K562 (cell line): ENCODE measurements at regions not wholly inside any gene's neighbourhood (a gene's known extent, or its start where the extent isn't known, plus 50 kb on each side); places are given as distances from the start of the nearest gene placed in this dataset.

Experiments used
- ATAC-seq: fragments of 200-7000 bp; cut with Tn5 transposase; 3 replicates; pipeline ENCODE4 v1.9.1; 2020; ENCODE audit warnings: moderate library complexity
- BruUV-seq: library from RNA; stranded (reverse); fragments of 400-500 nt; replicated peaks from 2 replicates; lab custom pipeline; 2021; lab: Mats Ljungman, UMichigan
- CTCF ChIA-PET: fragments of 300-600 bp; formaldehyde crosslinking; extraction: SDS; loops from one replicate; lab custom pipeline; 2021; ENCODE audit warnings: low intra/inter-chr PET ratio; lab: Yijun Ruan, JAX
- POLR2A ChIA-PET: fragments of 300-600, 350-650 bp; sonication (Branson Sonifier 250); formaldehyde crosslinking; extraction: SDS; loops from one replicate; lab custom pipeline; 2021; ENCODE audit warnings: antibody characterized with exemption, inconsistent platforms; lab: Yijun Ruan, JAX
- DNase-seq, 4 experiments: peaks; one replicate each; pipeline versions ENCODE4 v3.0.0 to v3.0.0-alpha.2; 2011 to 2018; ENCODE audit warnings: low spot score in 3 of 4, mixed read lengths in 3 of 4; ENCODE audit errors: extremely low read depth in 1 of 4
- FAIRE-seq: peaks from 2 replicates; lab custom pipeline; 2011; peaks lifted over from hg19 to GRCh38; lab: Jason Lieb, UNC
- H2AFZ ChIP-seq: 2 replicates; pipeline ENCODE4 v1.6.0; 2011; ENCODE audit warnings: low read depth, low read length, control low read depth, inconsistent platforms
- H3K27ac ChIP-seq: fragments of 200-600 bp; 3 replicates; pipeline ENCODE4 v1.8.0; 2011; ENCODE audit warnings: low read depth, mild to moderate bottlenecking, control low read depth, inconsistent platforms, low read length, moderate library complexity, mixed read lengths; ENCODE audit errors: extremely low read depth
- H3K27me3 ChIP-seq, 2 experiments: fragments of 300-600 bp in 1 of 2; 2 replicates in 1 of 2; 3 replicates in 1 of 2; pipeline versions ENCODE4 v1.6.0 to v1.8.0; 2011; ENCODE audit warnings: inconsistent platforms in 2 of 2, low read length in 2 of 2, mild to moderate bottlenecking in 1 of 2, mixed read lengths in 1 of 2, moderate library complexity in 1 of 2; ENCODE audit not compliant: control insufficient read depth in 2 of 2, insufficient read depth in 2 of 2
- H3K36me3 ChIP-seq: fragments of 300-600 bp; 3 replicates; pipeline ENCODE4 v1.8.0; 2011; ENCODE audit warnings: mild to moderate bottlenecking, low read length, inconsistent platforms; ENCODE audit not compliant: control insufficient read depth, insufficient read depth
- H3K4me1 ChIP-seq, 2 experiments: fragments of 200-600 bp in 1 of 2; replicated peaks in 1 of 2; 2 replicates in 1 of 2; 3 replicates in 1 of 2; pipeline versions ENCODE4 v1.5.1 to v1.8.0; 2011; ENCODE audit warnings: inconsistent platforms in 2 of 2, low read length in 2 of 2, mild to moderate bottlenecking in 1 of 2, mixed read lengths in 1 of 2, moderate library complexity in 1 of 2; ENCODE audit not compliant: control insufficient read depth in 2 of 2, insufficient read depth in 2 of 2
- H3K4me2 ChIP-seq: 2 replicates; pipeline ENCODE4 v1.6.1; 2011; ENCODE audit warnings: low read length, control low read depth, inconsistent platforms, mixed read lengths; ENCODE audit not compliant: insufficient read depth
- H3K4me3 ChIP-seq: fragments of 200-600 bp; sonication (generic), shearing (Covaris generic); 2 replicates; pipeline ENCODE4 v1.5.1; 2016; ENCODE audit warnings: control low read depth, inconsistent platforms
- H3K79me2 ChIP-seq: fragments of 200-600 bp; 3 replicates; pipeline ENCODE4 v1.8.0; 2011; ENCODE audit warnings: low read length, inconsistent platforms; ENCODE audit not compliant: control insufficient read depth, insufficient read depth
- H3K9ac ChIP-seq, 2 experiments: 2 replicates each; pipeline versions ENCODE4 v1.6.0 to v1.6.1; 2011; ENCODE audit warnings: low read depth in 2 of 2, low read length in 2 of 2, control low read depth in 1 of 2, inconsistent platforms in 1 of 2, mild to moderate bottlenecking in 1 of 2, mixed read lengths in 1 of 2; ENCODE audit not compliant: insufficient read depth in 1 of 2
- H3K9me1 ChIP-seq: one replicate; pipeline ENCODE4 v1.6.0; 2011; ENCODE audit warnings: inconsistent platforms, mild to moderate bottlenecking, low read length, moderate library complexity; ENCODE audit not compliant: control insufficient read depth, insufficient read depth
- H3K9me3 ChIP-seq: replicated peaks from 2 replicates; pipeline ENCODE4 v1.5.1; 2011; ENCODE audit warnings: low read depth, low read length, inconsistent platforms; ENCODE audit not compliant: control insufficient read depth, insufficient read depth
- H4K20me1 ChIP-seq: replicated peaks from 2 replicates; pipeline ENCODE4 v1.6.1; 2011; ENCODE audit warnings: low read length, inconsistent platforms, mixed read lengths; ENCODE audit not compliant: control insufficient read depth, insufficient read depth
- CTCFL ChIP-seq: IDR thresholded peaks from 2 replicates; pipeline ENCODE4 v1.6.1; 2011; ENCODE audit warnings: borderline replicate concordance, low read depth, mild to moderate bottlenecking, moderate library complexity, low read length; ENCODE audit not compliant: insufficient read depth, poor library complexity, severe bottlenecking
- MAFG ChIP-seq: fragments of 450-650 bp; conservative IDR thresholded peaks from 2 replicates; pipeline ENCODE4 v1.6.1; 2016; ENCODE audit warnings: missing genetic modification characterization, missing compliant biosample characterization
- NCOR1 ChIP-seq: fragments of 450-650 bp; IDR thresholded peaks from 2 replicates; pipeline ENCODE4 v1.6.1; 2016; ENCODE audit warnings: mild to moderate bottlenecking, moderate library complexity
- TAF7 ChIP-seq: fragments of 450-650 bp; IDR thresholded peaks from 2 replicates; pipeline ENCODE4 v1.6.1; 2016; ENCODE audit warnings: missing genetic modification characterization, missing compliant biosample characterization
- TCF15 ChIP-seq: fragments of 250-450 bp; sonication (Bioruptor Pico); IDR thresholded peaks from 2 replicates; pipeline ENCODE4 v1.8.0; 2022; ENCODE audit warnings: moderate library complexity, mild to moderate bottlenecking, inconsistent platforms
- ZBTB43 ChIP-seq: sonication (generic); formaldehyde crosslinking; IDR thresholded peaks from 2 replicates; pipeline ENCODE4 v1.8.0; 2023; ENCODE audit warnings: mild to moderate bottlenecking, missing genetic modification reagents
- ZC3H8 ChIP-seq: fragments of 450-650 bp; IDR thresholded peaks from 2 replicates; pipeline ENCODE4 v1.6.1; 2017
- ZNF124 ChIP-seq: sonication (generic); formaldehyde crosslinking; IDR thresholded peaks from 2 replicates; pipeline ENCODE4 v1.8.1; 2022; ENCODE audit warnings: missing genetic modification reagents
- ZNF239 ChIP-seq: fragments of 250-450 bp; sonication (Bioruptor Pico); IDR thresholded peaks from 2 replicates; pipeline ENCODE4 v1.4.0; 2020; ENCODE audit warnings: mild to moderate bottlenecking
- ZNF253 ChIP-seq: fragments of 250-450 bp; sonication (Bioruptor Pico); conservative IDR thresholded peaks from 2 replicates; pipeline ENCODE4 v1.6.1; 2021; ENCODE audit warnings: mild to moderate bottlenecking
- ZNF408 ChIP-seq: fragments of 250-450 bp; sonication (Bioruptor Pico); IDR thresholded peaks from 2 replicates; pipeline ENCODE4 v1.4.0; 2020; ENCODE audit warnings: low read depth, mild to moderate bottlenecking, moderate library complexity
- WGBS: fragments of 100-300 bp; shearing (Covaris generic); methylation state at CpG from one replicate; pipeline ENCODE4 v1.1.6; 2016; ENCODE audit warnings: low coverage, mixed read lengths; ENCODE audit not compliant: insufficient coverage; ENCODE audit errors: missing lambda C conversion rate; 5-methylcytosine and 5-hydroxymethylcytosine counted together
- in situ Hi-C: fragments of 300-500 bp; cut with MboI; formaldehyde crosslinking; loops from 4 replicates; pipeline ENCODE4 v1.15.0; 2018; ENCODE audit warnings: inconsistent platforms, mixed read lengths
- intact Hi-C: fragments of 100-400 bp; cut with micrococcal nuclease; formaldehyde crosslinking; loops from 2 replicates; pipeline ENCODE4 v1.14.2; 2022

GRCh38 chr12:90514325-90514724 lies 440.7 kb downstream of the CCER1 start:
- FAIRE-seq = no peak
- Histone ChIP-seq H3K4me2 (no peak overlapping the region), H3K27me3 (no peaks in the 10 kb centered on the region), H4K20me1 (no peaks in the 10 kb centered on the region), H3K4me3 (no peak overlapping the region), H3K9me3 (no peaks in the 10 kb centered on the region), H3K36me3 (no peaks in the 10 kb centered on the region), H2AFZ (no peak overlapping the region), H3K9me1 (no peaks in the 10 kb centered on the region), H3K9ac (no peak overlapping the region), H3K4me1 (no peaks in the 10 kb centered on the region), H3K79me2 (no peaks in the 10 kb centered on the region), H3K27ac (no peak overlapping the region)
- no peak for ATAC-seq
- no TSS peak for BruUV-seq
- CTCF ChIA-PET = no interaction called here
- intact Hi-C loops (no loop called here), in situ Hi-C loops (no loop called here)
- POLR2A ChIA-PET = no interaction called here
- WGBS = 0% methylated on average over 3 of the region's 3 CpGs
- DNase-seq = no peak
- TF ChIP-seq ZNF408 (CRISPR knock-in tag) = no peak
- TF ChIP-seq CTCFL = no peak
- no peak for TF ChIP-seq ZC3H8
- TF ChIP-seq TCF15 = no peak
- TF ChIP-seq MAFG (tag) = no peak
- TF ChIP-seq TAF7 (tag) = no peak
- TF ChIP-seq NCOR1 = no peak
- TF ChIP-seq ZNF239 (CRISPR knock-in tag) = no peak
- no peak for TF ChIP-seq ZNF253 (CRISPR knock-in tag)
- no peak for TF ChIP-seq ZBTB43 (CRISPR knock-in tag)
- TF ChIP-seq ZNF124 (CRISPR knock-in tag) = no peak
